ENCODE measurements at regions not wholly inside any gene's neighbourhood (a gene's known extent, or its start where the extent isn't known, plus 50 kb on each side); places are given as distances from the start of the nearest gene placed in this dataset.

GRCh38 chr11:70908223-70908622, 344.2 kb downstream of the SHANK2 start:
- TF ChIP-seq CTCF (IDR thresholded peaks at IDR 0.05; ENCODE audit: insufficient read depth, low read length, poor library complexity, severe bottlenecking) (no peak), EZH2phosphoT487 (conservative IDR thresholded peaks at IDR 0.05; ENCODE audit: low read length) (no peak)
